Panc1 (cell line): ENCODE measurements at regions not wholly inside any gene's neighbourhood (a gene's known extent, or its start where the extent isn't known, plus 50 kb on each side); places are given as distances from the start of the nearest gene placed in this dataset.
A peak's percentile ranks its signal among the peaks of the same experiment; 100 is the strongest.

Source experiments
- ATAC-seq: fragments of 200-7000 bp; cut with Tn5 transposase; 2 replicates; pipeline ENCODE4 v1.9.1; 2020; ENCODE audit warnings: mild to moderate bottlenecking, moderate library complexity
- BruUV-seq: library from RNA; stranded (reverse); fragments of 400-500 nt; replicated peaks from 2 replicates; lab custom pipeline; 2021; lab: Mats Ljungman, UMichigan
- CTCF ChIA-PET: fragments of 300-600 bp; sonication (Branson Sonifier 250); formaldehyde crosslinking; loops from one replicate; lab custom pipeline; 2022; ENCODE audit warnings: antibody characterized with exemption; lab: Charles Lee
- POLR2A ChIA-PET: fragments of 300-600 bp; sonication (Branson Sonifier 250); formaldehyde crosslinking; loops from one replicate; lab custom pipeline; 2022; ENCODE audit warnings: antibody characterized with exemption; lab: Charles Lee
- DNase-seq: peaks from one replicate; pipeline ENCODE4 v3.0.0-alpha.2; 2010; ENCODE audit warnings: low read depth, low spot score
- H3K27ac ChIP-seq: 2 replicates; pipeline ENCODE4 v1.5.1; 2011; ENCODE audit warnings: mild to moderate bottlenecking, low read length, inconsistent platforms
- H3K27me3 ChIP-seq: fragments of 200-500 bp; sonication (Bioruptor generic); 2 replicates; pipeline ENCODE4 v1.6.0; 2014; ENCODE audit warnings: low read length, inconsistent platforms; ENCODE audit not compliant: control insufficient read depth, insufficient read depth
- H3K36me3 ChIP-seq: fragments of 200-500 bp; sonication (Bioruptor generic); 2 replicates; pipeline ENCODE4 v1.5.1; 2014; ENCODE audit warnings: inconsistent platforms, mild to moderate bottlenecking, low read length, moderate library complexity; ENCODE audit not compliant: control insufficient read depth, insufficient read depth
- H3K4me1 ChIP-seq: 2 replicates; pipeline ENCODE4 v1.5.1; 2011; ENCODE audit warnings: inconsistent platforms, mild to moderate bottlenecking, low read length, moderate library complexity; ENCODE audit not compliant: control insufficient read depth, insufficient read depth
- H3K4me3 ChIP-seq, 2 experiments: 2 replicates each; pipeline ENCODE4 v1.5.1; 2011 to 2012; ENCODE audit warnings: low read depth in 2 of 2, low read length in 2 of 2, mild to moderate bottlenecking in 2 of 2, inconsistent platforms in 1 of 2, moderate library complexity in 1 of 2
- H3K9me3 ChIP-seq: fragments of 200-500 bp; sonication (Bioruptor generic); 2 replicates; pipeline ENCODE4 v1.5.1; 2014; ENCODE audit warnings: low read depth, mild to moderate bottlenecking, inconsistent platforms, low read length, moderate library complexity; ENCODE audit not compliant: control insufficient read depth, insufficient read depth
- POLR2AphosphoS5 ChIP-seq: IDR thresholded peaks from 2 replicates; pipeline ENCODE4 v1.6.1; 2012; ENCODE audit warnings: mild to moderate bottlenecking, low read depth, low read length, moderate library complexity
- REST ChIP-seq, 2 experiments: IDR thresholded peaks; 2 replicates each; pipeline ENCODE4 v1.6.1; 2011 to 2012; ENCODE audit warnings: low read depth in 2 of 2, control low read depth in 1 of 2, low read length in 1 of 2, mild to moderate bottlenecking in 1 of 2, moderate library complexity in 1 of 2; ENCODE audit not compliant: insufficient read depth in 1 of 2
- SIN3A ChIP-seq: IDR thresholded peaks from 2 replicates; pipeline ENCODE4 v1.6.1; 2012; ENCODE audit warnings: low read depth, mild to moderate bottlenecking, low read length, moderate library complexity, borderline replicate concordance; ENCODE audit not compliant: insufficient read depth
- TCF7L2 ChIP-seq: IDR thresholded peaks from 2 replicates; pipeline ENCODE4 v1.6.1; 2011; ENCODE audit warnings: mild to moderate bottlenecking, low read depth, low read length, inconsistent platforms
- in situ Hi-C: cut with HindIII; loops from 2 replicates; pipeline ENCODE4 v1.10.0; 2016; ENCODE audit warnings: low sequenced_read_pairs, low pct_unique_long_range_greater_than_20kb
- intact Hi-C: fragments of 100-400 bp; cut with micrococcal nuclease; formaldehyde crosslinking; loops from one replicate; pipeline ENCODE4 v1.10.0; 2022; ENCODE audit not compliant: unreplicated experiment
- TF ChIP-seq, protein P1 (sequence below): fragments of 450-650 bp; IDR thresholded peaks from 2 replicates; pipeline ENCODE4 v1.5.1; 2017; ENCODE audit warnings: mild to moderate bottlenecking

GRCh38 chr11:70942593-70942992, 309.8 kb downstream of the SHANK2 start:
- Histone ChIP-seq H3K36me3 (no peaks in the 10 kb centered on the region), H3K27ac (no peak overlapping the region), H3K9me3 (0 out of 2 replicates have a peak, but pooled peaks cover 2% of the 10 kb centered on the region), H3K4me3 (no peak overlapping the region), H3K27me3 (no peaks in the 10 kb centered on the region), H3K4me1 (no peaks in the 10 kb centered on the region)
- TF ChIP-seq REST (IDR thresholded peaks at IDR 0.05; ENCODE audit: insufficient read depth in 1 of 2, low read depth in 2 of 2, low read length in 1 of 2) (no peak), POLR2AphosphoS5 (no peak), SIN3A (no peak)
- TF ChIP-seq, protein P1, sequence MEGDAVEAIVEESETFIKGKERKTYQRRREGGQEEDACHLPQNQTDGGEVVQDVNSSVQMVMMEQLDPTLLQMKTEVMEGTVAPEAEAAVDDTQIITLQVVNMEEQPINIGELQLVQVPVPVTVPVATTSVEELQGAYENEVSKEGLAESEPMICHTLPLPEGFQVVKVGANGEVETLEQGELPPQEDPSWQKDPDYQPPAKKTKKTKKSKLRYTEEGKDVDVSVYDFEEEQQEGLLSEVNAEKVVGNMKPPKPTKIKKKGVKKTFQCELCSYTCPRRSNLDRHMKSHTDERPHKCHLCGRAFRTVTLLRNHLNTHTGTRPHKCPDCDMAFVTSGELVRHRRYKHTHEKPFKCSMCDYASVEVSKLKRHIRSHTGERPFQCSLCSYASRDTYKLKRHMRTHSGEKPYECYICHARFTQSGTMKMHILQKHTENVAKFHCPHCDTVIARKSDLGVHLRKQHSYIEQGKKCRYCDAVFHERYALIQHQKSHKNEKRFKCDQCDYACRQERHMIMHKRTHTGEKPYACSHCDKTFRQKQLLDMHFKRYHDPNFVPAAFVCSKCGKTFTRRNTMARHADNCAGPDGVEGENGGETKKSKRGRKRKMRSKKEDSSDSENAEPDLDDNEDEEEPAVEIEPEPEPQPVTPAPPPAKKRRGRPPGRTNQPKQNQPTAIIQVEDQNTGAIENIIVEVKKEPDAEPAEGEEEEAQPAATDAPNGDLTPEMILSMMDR, result peak; percentile 71; the same call in 1 of the 2 replicates
- ATAC-seq, result peak; percentile 48; the same call in 1 of the 2 replicates
- DNase-seq, result no peak
- intact Hi-C loops, result no loop called here
- in situ Hi-C loops, result no loop called here
- CTCF ChIA-PET, result interaction anchor here (1.0 kb wide), 1 partner anchor 127 kb away, joined by 3 read pairs; no protein-coding TSS in a partner anchor
- POLR2A ChIA-PET, result no interaction called here
- BruUV-seq, result no TSS peak

GRCh38 chr11:70944141-70944540, 308.2 kb downstream of the SHANK2 start:
- CTCF ChIA-PET, result no interaction called here
- Histone ChIP-seq H3K27ac (no peak overlapping the region), H3K36me3 (no peaks in the 10 kb centered on the region), H3K4me1 (no peaks in the 10 kb centered on the region), H3K9me3 (0 out of 2 replicates have a peak, but pooled peaks cover 2% of the 10 kb centered on the region), H3K4me3 (no peak overlapping the region), H3K27me3 (no peaks in the 10 kb centered on the region)
- DNase-seq (no peak), ATAC-seq (no peak)
- POLR2A ChIA-PET, result no interaction called here
- intact Hi-C loops (no loop called here), in situ Hi-C loops (no loop called here)
- TF ChIP-seq SIN3A (no peak), POLR2AphosphoS5 (no peak)
- no TSS peak for BruUV-seq

GRCh38 chr11:70944636-70945035, 307.7 kb downstream of the SHANK2 start:
- H3K9me3 ChIP-seq, result 0 out of 2 replicates have a peak, but pooled peaks cover 2% of the 10 kb centered on the region
- BruUV-seq, result no TSS peak
- in situ Hi-C loops, result no loop called here
- TF ChIP-seq, protein P1, result no peak
- TF ChIP-seq TCF7L2 (no peak), SIN3A (no peak), REST (IDR thresholded peaks at IDR 0.05; ENCODE audit: insufficient read depth in 1 of 2, low read depth in 2 of 2, low read length in 1 of 2) (no peak)
- no peak overlapping the region for H3K27ac ChIP-seq
- ChIA-PET CTCF (no interaction called here), POLR2A (no interaction called here)
- no peaks in the 10 kb centered on the region for H3K36me3 ChIP-seq
- ATAC-seq (no peak), DNase-seq (no peak)
- intact Hi-C loops, result no loop called here
- H3K27me3 ChIP-seq, result no peaks in the 10 kb centered on the region
- H3K4me1 ChIP-seq, result no peaks in the 10 kb centered on the region
- H3K4me3 ChIP-seq, result no peak overlapping the region
